Adrenal gland (tissue), 9 donors: ENCODE measurements at regions not wholly inside any gene's neighbourhood (a gene's known extent, or its start where the extent isn't known, plus 50 kb on each side); places are given as distances from the start of the nearest gene placed in this dataset.
A peak's percentile ranks its signal among the peaks of the same experiment; 100 is the strongest.
"Not testable (repeated sequence)": the region's sequence is repeated elsewhere in the genome, so short reads cannot be mapped to it uniquely, and the experiment has no call there.

Experiments used
- DNase-seq, 7 donors: peaks; one replicate each; pipeline ENCODE4 v3.0.0-alpha.2; 2019 to 2020
- H3K27ac ChIP-seq, 5 donors: fragments of 200-600 bp; sonication (generic) in 4 of 5; 1 replicate in 3 of 5; 2 replicates in 2 of 5; pipeline versions ENCODE4 v1.5.1 to v1.8.0; 2016 to 2020; ENCODE audit warnings: mild to moderate bottlenecking in 1 of 5
- H3K27me3 ChIP-seq: fragments of 200-600 bp; 2 replicates; pipeline ENCODE4 v1.8.0; 2021
- H3K36me3 ChIP-seq, 2 donors: fragments of 200-600 bp; replicated peaks in 1 of 2; 1 replicate in 1 of 2; 2 replicates in 1 of 2; pipeline versions ENCODE4 v1.5.1 to v1.8.0; 2018 to 2022
- H3K4me1 ChIP-seq, 2 donors: fragments of 200-600 bp; replicated peaks in 1 of 2; 1 replicate in 1 of 2; 2 replicates in 1 of 2; pipeline versions ENCODE4 v1.5.1 to v1.8.0; 2018 to 2021
- H3K4me3 ChIP-seq, 4 donors: fragments of 200-600 bp; sonication (generic) in 3 of 4; one replicate each; pipeline ENCODE4 v1.5.1; 2016 to 2018
- H3K9me3 ChIP-seq, 3 donors: fragments of 200-600 bp; sonication (generic) in 1 of 3; replicated peaks in 1 of 3; 1 replicate in 2 of 3; 2 replicates in 1 of 3; pipeline versions ENCODE4 v1.5.1 to v1.8.0; 2016 to 2021
- WGBS, 4 donors: extraction: QIAGEN DNeasy Blood & Tissue Kit in 2 of 4; methylation state at CpG; one replicate each; pipeline versions ENCODE4 v1.1.5 to v1.1.7; 2013 to 2017; 5-methylcytosine and 5-hydroxymethylcytosine counted together
- intact Hi-C, 2 donors: fragments of 100-400 bp; cut with DNase I; formaldehyde crosslinking; loops; one replicate each; pipeline versions ENCODE4 v1.14.1 to v1.15.0; 2022 to 2023
- donor health status: healthy with polysubstance abuse.
- donor health status: Bipolar disorder and iron deficiency.
- donor health status: DM: yes; HTN: yes; CAD: no.
- donor health status: DM: no; HTN: no; CAD: no.
- donor health status: DM: no; HTN: no; CAD: no.

- intact Hi-C loops, H3K27ac ChIP-seq, H3K36me3 ChIP-seq, H3K9me3 ChIP-seq, H3K4me1 ChIP-seq, H3K4me3 ChIP-seq, H3K27me3 ChIP-seq: not testable (repeated sequence)
- 72 to 84% (median 80%) methylated on average over 5 to 6 of the region's 6 CpGs for WGBS, 4 donors
- DNase-seq, result peak in 1 of 7 donors; percentile 53
Measured at GRCh38 chr14:19161251-19162033, 194.2 kb downstream of the POTEM start.

GRCh38 chr14:19162034-19162706 lies 194.9 kb downstream of the POTEM start:
- WGBS, 4 donors, result 47 to 74% (median 66%) methylated on average over 5 to 6 of the region's 7 CpGs
- H3K9me3 ChIP-seq, intact Hi-C loops, H3K4me3 ChIP-seq, H3K4me1 ChIP-seq, H3K27me3 ChIP-seq, H3K27ac ChIP-seq, H3K36me3 ChIP-seq: not testable (repeated sequence)
- DNase-seq, result peak in 1 of 7 donors; percentile 45

GRCh38 chr14:19162920-19163319 lies 195.7 kb downstream of the POTEM start:
- DNase-seq, H3K27me3 ChIP-seq, H3K27ac ChIP-seq, H3K4me1 ChIP-seq, intact Hi-C loops, H3K4me3 ChIP-seq, H3K9me3 ChIP-seq, H3K36me3 ChIP-seq: not testable (repeated sequence)
- WGBS, 4 donors, result 63 to 71% (median 70%) methylated on average over 1 to 2 of the region's 3 CpGs; no CpG with 5 or more reads in 1 of the 4 donors

- H3K27me3 ChIP-seq, H3K36me3 ChIP-seq, H3K4me3 ChIP-seq, H3K9me3 ChIP-seq, intact Hi-C loops, H3K27ac ChIP-seq, H3K4me1 ChIP-seq: not testable (repeated sequence)
- peak in 1 of 7 donors; percentile 37 for DNase-seq
- 71 to 83% (median 73%) methylated on average over 2 of the region's 2 CpGs for WGBS, 4 donors
Measured at GRCh38 chr14:19163891-19164290, 196.7 kb downstream of the POTEM start.

GRCh38 chr14:19164426-19164825 lies 197.2 kb downstream of the POTEM start:
- intact Hi-C loops, H3K36me3 ChIP-seq, H3K9me3 ChIP-seq, H3K27me3 ChIP-seq, H3K27ac ChIP-seq, H3K4me3 ChIP-seq, DNase-seq, H3K4me1 ChIP-seq: not testable (repeated sequence)
- no CpG with 5 or more reads among the region's 1 CpG for WGBS, 4 donors

GRCh38 chr14:19166056-19166455 lies 198.8 kb downstream of the POTEM start:
- H3K27me3 ChIP-seq, H3K4me1 ChIP-seq: not testable (repeated sequence)
- 70 to 85% (median 84%) methylated on average over 2 to 3 of the region's 3 CpGs; no CpG with 5 or more reads in 1 of the 4 donors for WGBS, 4 donors

GRCh38 chr14:19167454-19168190 lies 200.4 kb downstream of the POTEM start:
- H3K9me3 ChIP-seq, H3K4me3 ChIP-seq, intact Hi-C loops, H3K27ac ChIP-seq, H3K27me3 ChIP-seq, H3K36me3 ChIP-seq, H3K4me1 ChIP-seq: not testable (repeated sequence)
- WGBS, 4 donors, result 78 to 89% (median 83%) methylated on average over 6 to 8 of the region's 8 CpGs
- peak in 1 of 7 donors; percentile 52 for DNase-seq

More at GRCh38 chr14:19166056-19166455, 198.8 kb downstream of the POTEM start:
- H3K9me3 ChIP-seq, H3K4me3 ChIP-seq, H3K27ac ChIP-seq, intact Hi-C loops, H3K36me3 ChIP-seq: not testable (repeated sequence)
- peak in 1 of 7 donors; percentile 39 for DNase-seq

- H3K4me1 ChIP-seq, H3K9me3 ChIP-seq, H3K36me3 ChIP-seq, intact Hi-C loops, H3K27ac ChIP-seq, H3K4me3 ChIP-seq, H3K27me3 ChIP-seq: not testable (repeated sequence)
- DNase-seq, result peak in 1 of 7 donors; percentile 54
- 83 to 100% (median 93%) methylated on average over 1 to 7 of the region's 7 CpGs for WGBS, 4 donors
Measured at GRCh38 chr14:19168261-19168660, 201.0 kb downstream of the POTEM start.

- H3K27ac ChIP-seq, H3K27me3 ChIP-seq, H3K4me3 ChIP-seq, H3K9me3 ChIP-seq, H3K4me1 ChIP-seq, intact Hi-C loops, H3K36me3 ChIP-seq: not testable (repeated sequence)
- DNase-seq, result peak in 1 of 7 donors; percentile 41
- 70 to 85% (median 74%) methylated on average over 5 to 7 of the region's 7 CpGs for WGBS, 4 donors
Measured at GRCh38 chr14:19169561-19170362, 202.5 kb downstream of the POTEM start.

- H3K36me3 ChIP-seq, intact Hi-C loops, H3K4me1 ChIP-seq, DNase-seq, H3K27ac ChIP-seq, H3K9me3 ChIP-seq, H3K4me3 ChIP-seq, H3K27me3 ChIP-seq: not testable (repeated sequence)
Measured at GRCh38 chr14:19172745-19173144, 205.5 kb downstream of the POTEM start.
